Gastrocnemius medialis (tissue), 4 donors: ENCODE measurements at regions not wholly inside any gene's neighbourhood (a gene's known extent, or its start where the extent isn't known, plus 50 kb on each side); places are given as distances from the start of the nearest gene placed in this dataset.

Experiments used
- ATAC-seq, 2 donors: fragments of 150-250 bp; one replicate each; pipeline ENCODE4 v1.9.1; 2016
- DNase-seq, 2 donors: peaks; one replicate each; pipeline ENCODE4 v3.0.0-alpha.2; 2019
- H3K27ac ChIP-seq, 4 donors: fragments of 200-600 bp; sonication (generic); 1 replicate in 1 of 4; 2 replicates in 3 of 4; pipeline ENCODE4 v1.5.1; 2016 to 2018; ENCODE audit warnings: mild to moderate bottlenecking in 2 of 4, moderate library complexity in 1 of 4
- H3K27me3 ChIP-seq, 3 donors: fragments of 200-600 bp; sonication (generic) in 2 of 3; 1 replicate in 1 of 3; 2 replicates in 2 of 3; pipeline versions ENCODE4 v1.5.1 to v1.6.0; 2016 to 2019; ENCODE audit warnings: mild to moderate bottlenecking in 1 of 3, moderate library complexity in 1 of 3
- H3K36me3 ChIP-seq, 2 donors: fragments of 200-600 bp; sonication (generic) in 1 of 2; one replicate each; pipeline ENCODE4 v1.5.1; 2017 to 2018
- H3K4me1 ChIP-seq, 2 donors: fragments of 200-600 bp; sonication (generic) in 1 of 2; one replicate each; pipeline ENCODE4 v1.5.1; 2016 to 2017; ENCODE audit warnings: mild to moderate bottlenecking in 2 of 2
- H3K4me3 ChIP-seq, 4 donors: fragments of 200-600 bp; sonication (generic) in 3 of 4; 1 replicate in 1 of 4; 2 replicates in 3 of 4; pipeline ENCODE4 v1.5.1; 2016 to 2019; ENCODE audit warnings: mild to moderate bottlenecking in 2 of 4
- H3K9me3 ChIP-seq, 3 donors: fragments of 200-600 bp; sonication (generic) in 2 of 3; 1 replicate in 1 of 3; 2 replicates in 2 of 3; pipeline ENCODE4 v1.5.1; 2016 to 2019
- CTCF ChIP-seq, 5 experiments: fragments of 450-650 bp in 3 of 5; fragments of 200-600 bp in 2 of 5; sonication (generic) in 2 of 5; IDR thresholded peaks in 4 of 5; conservative IDR thresholded peaks in 1 of 5; 1 replicate in 4 of 5; 2 replicates in 1 of 5; pipeline ENCODE4 v1.5.1; 2016 to 2019; ENCODE audit warnings: antibody characterized with exemption in 5 of 5, mild to moderate bottlenecking in 3 of 5, moderate library complexity in 3 of 5
- POLR2A ChIP-seq, 2 donors: fragments of 450-650 bp; IDR thresholded peaks; one replicate each; pipeline ENCODE4 v1.6.1; 2017; ENCODE audit warnings: antibody characterized with exemption in 2 of 2, mild to moderate bottlenecking in 2 of 2, moderate library complexity in 2 of 2
- in situ Hi-C, 4 donors: fragments of 200-750 bp; cut with MboI; loops; one replicate each; pipeline versions ENCODE4 v1.15.0 to v1.8.0; 2017; ENCODE audit warnings: low sequenced_read_pairs in 4 of 4
- intact Hi-C: fragments of 100-400 bp; cut with DNase I; formaldehyde crosslinking; loops from one replicate; pipeline ENCODE4 v1.15.1; 2023; ENCODE audit warnings: low total_unique reads

GRCh38 chr2:236882930-236883329, 202.8 kb upstream of the COPS8 start:
- no peak overlapping the region for H3K4me3 ChIP-seq
- in situ Hi-C loops (no loop called here), intact Hi-C loops (no loop called here)
- TF ChIP-seq POLR2A (IDR thresholded peaks at IDR 0.05) (no peak), CTCF (IDR thresholded peaks at IDR 0.05 in 4 of 5, conservative IDR thresholded peaks at IDR 0.05 in 1 of 5) (no peak)
- DNase-seq (no peak), ATAC-seq (no peak)
- H3K27me3 ChIP-seq: no peaks in the 10 kb centered on the region
- peaks cover 7 to 8% of the 10 kb centered on the region in 2 donors for H3K4me1 ChIP-seq
- H3K36me3 ChIP-seq: no peaks in the 10 kb centered on the region
- H3K27ac ChIP-seq: no peak overlapping the region
- no peaks in the 10 kb centered on the region for H3K9me3 ChIP-seq

GRCh38 chr2:236883819-236884218, 201.9 kb upstream of the COPS8 start:
- ATAC-seq: no peak
- no peaks in the 10 kb centered on the region for H3K27me3 ChIP-seq
- peaks cover 11 to 12% of the 10 kb centered on the region in 2 donors for H3K4me1 ChIP-seq
- H3K27ac ChIP-seq: no peak overlapping the region
- no peaks in the 10 kb centered on the region for H3K9me3 ChIP-seq
- no peak overlapping the region for H3K4me3 ChIP-seq
- intact Hi-C loops (no loop called here), in situ Hi-C loops (no loop called here)
- H3K36me3 ChIP-seq: no peaks in the 10 kb centered on the region
- no peak for DNase-seq
- no peak for TF ChIP-seq CTCF (IDR thresholded peaks at IDR 0.05 in 4 of 5, conservative IDR thresholded peaks at IDR 0.05 in 1 of 5)
- no peak for TF ChIP-seq POLR2A (IDR thresholded peaks at IDR 0.05)

- H3K4me3 ChIP-seq: no peak overlapping the region
- no peak for ATAC-seq
Measured at GRCh38 chr2:236884569-236885175, 201.0 kb upstream of the COPS8 start.

GRCh38 chr2:236886456-236886855, 199.2 kb upstream of the COPS8 start:
- ATAC-seq: no peak
- TF ChIP-seq CTCF (IDR thresholded peaks at IDR 0.05 in 4 of 5, conservative IDR thresholded peaks at IDR 0.05 in 1 of 5) (no peak), POLR2A (IDR thresholded peaks at IDR 0.05) (no peak)
- in situ Hi-C loops: no loop called here

More at GRCh38 chr2:236884569-236885175, 201.0 kb upstream of the COPS8 start:
- no peaks in the 10 kb centered on the region for H3K9me3 ChIP-seq
- TF ChIP-seq POLR2A (IDR thresholded peaks at IDR 0.05): no peak
- no peak for TF ChIP-seq CTCF (IDR thresholded peaks at IDR 0.05 in 4 of 5, conservative IDR thresholded peaks at IDR 0.05 in 1 of 5)
- DNase-seq: no peak
- H3K27ac ChIP-seq: no peak overlapping the region
- peaks cover 11 to 12% of the 10 kb centered on the region in 2 donors for H3K4me1 ChIP-seq
- intact Hi-C loops: no loop called here
- in situ Hi-C loops: no loop called here
- H3K27me3 ChIP-seq: no peaks in the 10 kb centered on the region
- no peaks in the 10 kb centered on the region for H3K36me3 ChIP-seq

GRCh38 chr2:236887531-236887930, 198.2 kb upstream of the COPS8 start:
- ATAC-seq (peak in 1 of 2 donors; percentile 36), DNase-seq (no peak)
- TF ChIP-seq CTCF (IDR thresholded peaks at IDR 0.05 in 4 of 5, conservative IDR thresholded peaks at IDR 0.05 in 1 of 5) (no peak), POLR2A (IDR thresholded peaks at IDR 0.05) (no peak)
- intact Hi-C loops (no loop called here), in situ Hi-C loops (no loop called here)
- peak overlapping the region; percentile 48 to 66 (median 61) for H3K27ac ChIP-seq
- no peaks in the 10 kb centered on the region for H3K27me3 ChIP-seq
- no peaks in the 10 kb centered on the region for H3K36me3 ChIP-seq
- no peaks in the 10 kb centered on the region for H3K9me3 ChIP-seq
- no peak overlapping the region for H3K4me3 ChIP-seq
- peaks cover 11 to 12% of the 10 kb centered on the region in 2 donors for H3K4me1 ChIP-seq

More at GRCh38 chr2:236886456-236886855, 199.2 kb upstream of the COPS8 start:
- Histone ChIP-seq H3K36me3 (no peaks in the 10 kb centered on the region), H3K9me3 (no peaks in the 10 kb centered on the region), H3K27me3 (no peaks in the 10 kb centered on the region), H3K27ac (no peak overlapping the region), H3K4me1 (peaks cover 11 to 12% of the 10 kb centered on the region in 2 donors), H3K4me3 (no peak overlapping the region)
- DNase-seq: no peak
- intact Hi-C loops: no loop called here
